ENCODE measurements at regions not wholly inside any gene's neighbourhood (a gene's known extent, or its start where the extent isn't known, plus 50 kb on each side); places are given as distances from the start of the nearest gene placed in this dataset.
"Not testable (repeated sequence)": the region's sequence is repeated elsewhere in the genome, so short reads cannot be mapped to it uniquely, and the experiment has no call there.

DNA sequence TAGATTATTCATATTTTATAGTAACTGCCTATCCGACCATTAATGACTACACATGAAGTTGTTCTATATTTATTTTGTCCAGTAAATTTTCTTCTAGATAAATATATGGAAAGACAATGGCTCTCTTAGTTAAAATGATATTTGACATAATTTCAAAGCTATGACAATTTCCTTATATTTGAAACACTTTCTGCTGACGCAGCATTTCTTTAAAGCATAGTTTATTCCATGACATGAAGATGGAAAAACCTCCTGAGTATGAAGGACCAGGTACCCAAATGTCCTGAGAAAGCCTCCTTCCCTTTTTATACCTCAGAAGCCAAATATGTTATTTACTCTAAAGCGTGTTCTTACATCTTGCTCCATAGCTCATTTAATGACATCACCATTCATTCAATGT, 831.6 kb downstream of the EFNB2 start:
- Mint-ChIP-seq H3K27ac (no peak overlapping the region), H3K36me3 (peaks cover 0 to 2% (median 0%) of the 10 kb centered on the region in 3 donors), H3K4me3 (no peak overlapping the region), H3K4me1 (no peaks in the 10 kb centered on the region), H3K27me3 (no peaks in the 10 kb centered on the region), H3K9me3 (peaks cover 0 to 13% (median 0%) of the 10 kb centered on the region in 9 donors)
- POLR2A ChIA-PET: no interaction called here
- ATAC-seq (no peak), DNase-seq (no peak)

DNA sequence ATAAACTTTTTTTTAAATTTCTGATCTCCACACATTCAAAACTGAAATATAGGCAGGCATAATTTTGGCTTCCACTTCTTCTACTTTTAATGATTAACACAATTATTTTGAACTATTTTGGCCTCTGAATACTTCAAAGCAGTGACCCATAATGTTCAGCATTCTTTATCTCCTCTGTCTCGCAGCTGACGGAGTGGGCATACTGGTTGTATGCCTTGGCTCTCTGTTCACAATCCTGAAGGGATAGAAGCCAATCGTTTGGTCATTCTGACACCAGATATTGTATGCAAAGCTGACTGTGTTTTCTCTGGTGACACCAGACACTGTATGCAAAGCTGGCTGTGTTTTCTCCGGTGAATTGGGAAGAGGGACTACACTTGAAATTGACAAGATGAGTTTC, 833.0 kb downstream of the EFNB2 start:
- DNase-seq (no peak), ATAC-seq (no peak)
- H3K4me1 Mint-ChIP-seq: peaks cover 0 to 2% (median 0%) of the 10 kb centered on the region in 4 donors
- H3K9me3 Mint-ChIP-seq: peaks cover 0 to 9% (median 0%) of the 10 kb centered on the region in 9 donors
- no peak overlapping the region for H3K27ac Mint-ChIP-seq
- H3K27me3 Mint-ChIP-seq: no peaks in the 10 kb centered on the region
- no peak overlapping the region for H3K4me3 Mint-ChIP-seq
- POLR2A ChIA-PET: no interaction called here
- peaks cover 0 to 2% (median 0%) of the 10 kb centered on the region in 3 donors for H3K36me3 Mint-ChIP-seq

DNA sequence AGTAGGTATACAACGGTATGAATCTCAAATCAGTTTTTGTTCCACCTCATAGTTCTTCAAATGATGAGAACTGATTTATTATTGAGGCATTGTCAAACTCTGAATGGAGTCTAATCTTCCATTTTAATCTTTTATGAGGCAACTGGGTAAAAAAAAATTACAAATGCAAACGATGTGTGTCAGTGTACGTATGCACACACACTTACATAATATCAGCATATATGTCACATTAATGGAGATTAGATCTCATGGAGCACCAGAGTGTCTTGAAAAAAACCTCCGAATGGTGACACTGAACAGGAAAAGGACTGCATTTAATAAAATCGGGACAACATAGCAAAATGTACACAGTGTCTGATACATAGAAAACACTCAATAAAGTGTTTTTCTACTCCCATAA, 842.7 kb downstream of the EFNB2 start:
- ATAC-seq: no peak
- no peak overlapping the region for H3K4me3 Mint-ChIP-seq
- DNase-seq: no peak
- no peak overlapping the region for H3K27ac Mint-ChIP-seq
- POLR2A ChIA-PET: no interaction called here
- no peaks in the 10 kb centered on the region for H3K27me3 Mint-ChIP-seq
- H3K4me1 Mint-ChIP-seq: no peaks in the 10 kb centered on the region
- peaks cover 0 to 16% (median 0%) of the 10 kb centered on the region in 9 donors for H3K9me3 Mint-ChIP-seq
- H3K36me3 Mint-ChIP-seq: no peaks in the 10 kb centered on the region

DNA sequence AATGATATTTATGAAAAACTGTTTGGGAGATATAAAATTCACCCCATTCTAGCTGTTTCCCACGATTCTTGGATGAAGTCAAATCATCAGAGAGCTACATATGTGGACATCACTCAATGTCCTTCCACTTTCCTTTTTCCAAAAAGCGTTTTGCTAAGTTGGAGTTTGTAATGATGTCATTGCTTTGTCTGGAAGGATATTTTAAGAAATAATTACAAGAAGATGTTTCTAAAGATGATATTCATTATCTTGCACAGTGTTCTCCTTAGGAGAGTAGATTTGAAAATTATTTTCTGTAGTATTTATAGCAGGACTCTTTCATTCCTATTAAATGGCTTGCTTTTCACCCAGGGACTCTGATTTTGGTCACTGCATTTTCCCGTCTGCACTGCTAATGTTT, 851.2 kb downstream of the EFNB2 start:
- no peak overlapping the region for H3K27ac Mint-ChIP-seq
- no peak for DNase-seq
- H3K27me3 Mint-ChIP-seq: no peaks in the 10 kb centered on the region
- no peaks in the 10 kb centered on the region for H3K4me1 Mint-ChIP-seq
- POLR2A ChIA-PET: no interaction called here
- ATAC-seq: no peak
- no peaks in the 10 kb centered on the region for H3K36me3 Mint-ChIP-seq
- H3K4me3 Mint-ChIP-seq: no peak overlapping the region
- peaks cover 0 to 4% (median 0%) of the 10 kb centered on the region in 9 donors for H3K9me3 Mint-ChIP-seq

DNA sequence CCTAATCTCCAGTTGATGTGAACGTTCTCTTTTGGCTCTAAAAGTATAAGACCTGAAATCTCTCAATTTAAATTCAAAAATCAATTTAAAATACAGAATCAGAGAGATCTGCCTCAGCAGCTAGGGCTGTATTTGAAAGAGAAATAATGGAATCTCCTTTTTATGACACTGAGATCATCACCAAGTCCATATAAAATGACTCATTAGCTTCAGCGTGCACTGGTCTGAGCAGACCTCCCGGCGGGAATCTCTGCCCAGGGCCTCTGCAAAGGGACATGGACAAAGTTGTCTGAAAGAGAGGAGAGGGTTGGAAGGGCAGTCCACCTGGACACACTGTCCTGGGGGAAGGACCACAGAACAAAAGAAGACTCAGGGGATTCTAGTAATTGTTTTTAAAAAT, 855.6 kb downstream of the EFNB2 start:
- ATAC-seq (no peak), DNase-seq (no peak)
- H3K4me3 Mint-ChIP-seq: no peak overlapping the region
- H3K27me3 Mint-ChIP-seq: no peaks in the 10 kb centered on the region
- H3K9me3 Mint-ChIP-seq: peaks cover 0 to 3% (median 0%) of the 10 kb centered on the region in 9 donors
- H3K36me3 Mint-ChIP-seq: no peaks in the 10 kb centered on the region
- H3K4me1 Mint-ChIP-seq: no peaks in the 10 kb centered on the region
- no peak overlapping the region for H3K27ac Mint-ChIP-seq
- POLR2A ChIA-PET: no interaction called here

DNA sequence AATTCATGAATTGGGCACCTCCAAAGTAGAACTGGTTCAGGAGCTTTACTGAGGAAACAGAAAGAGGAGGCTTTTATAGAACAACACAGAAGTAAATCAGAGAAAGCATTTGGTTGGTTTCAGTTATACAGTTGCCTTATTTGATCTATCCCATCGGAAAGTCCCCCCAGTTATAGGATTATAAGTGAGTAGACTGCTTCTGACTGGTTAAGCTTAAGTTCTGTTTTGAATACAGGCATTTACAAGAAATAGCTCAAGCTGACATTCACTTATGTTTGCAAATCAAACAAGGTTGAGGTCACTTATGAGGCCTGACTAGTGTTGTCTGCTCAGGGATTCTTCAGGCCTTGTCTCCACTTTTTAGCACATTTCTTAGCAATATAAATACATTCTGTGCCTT, 857.4 kb downstream of the EFNB2 start:
- Mint-ChIP-seq H3K9me3 (peaks cover 0 to 4% (median 0%) of the 10 kb centered on the region in 9 donors), H3K4me1 (no peaks in the 10 kb centered on the region), H3K4me3 (no peak overlapping the region), H3K36me3 (no peaks in the 10 kb centered on the region), H3K27ac (no peak overlapping the region), H3K27me3 (no peaks in the 10 kb centered on the region)
- POLR2A ChIA-PET: no interaction called here
- DNase-seq: no peak
- no peak for ATAC-seq

DNA sequence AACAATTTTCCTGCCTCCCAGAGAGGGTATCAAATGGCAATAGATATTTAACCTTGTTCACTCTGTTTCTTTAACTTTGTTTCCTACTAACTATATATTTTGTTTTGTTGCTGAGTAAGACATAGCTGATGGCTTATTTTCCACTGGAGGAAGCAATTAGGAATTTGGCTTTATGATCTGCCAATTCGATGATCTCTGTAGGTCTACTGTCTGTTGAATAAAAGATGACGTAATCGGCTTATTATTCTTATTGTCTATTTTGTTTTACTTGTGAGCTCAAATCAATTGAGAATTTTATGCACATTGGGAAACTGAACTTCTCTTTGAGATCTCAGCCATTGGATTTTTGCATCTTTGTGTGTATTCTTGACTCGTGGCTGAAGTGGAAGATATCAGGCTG, 862.6 kb downstream of the EFNB2 start:
- H3K27ac Mint-ChIP-seq: no peak overlapping the region
- peaks cover 0 to 12% (median 0%) of the 10 kb centered on the region in 9 donors for H3K9me3 Mint-ChIP-seq
- POLR2A ChIA-PET: no interaction called here
- no peaks in the 10 kb centered on the region for H3K4me1 Mint-ChIP-seq
- DNase-seq: no peak
- no peak overlapping the region for H3K4me3 Mint-ChIP-seq
- H3K36me3 Mint-ChIP-seq: no peaks in the 10 kb centered on the region
- no peaks in the 10 kb centered on the region for H3K27me3 Mint-ChIP-seq
- ATAC-seq: no peak

DNA sequence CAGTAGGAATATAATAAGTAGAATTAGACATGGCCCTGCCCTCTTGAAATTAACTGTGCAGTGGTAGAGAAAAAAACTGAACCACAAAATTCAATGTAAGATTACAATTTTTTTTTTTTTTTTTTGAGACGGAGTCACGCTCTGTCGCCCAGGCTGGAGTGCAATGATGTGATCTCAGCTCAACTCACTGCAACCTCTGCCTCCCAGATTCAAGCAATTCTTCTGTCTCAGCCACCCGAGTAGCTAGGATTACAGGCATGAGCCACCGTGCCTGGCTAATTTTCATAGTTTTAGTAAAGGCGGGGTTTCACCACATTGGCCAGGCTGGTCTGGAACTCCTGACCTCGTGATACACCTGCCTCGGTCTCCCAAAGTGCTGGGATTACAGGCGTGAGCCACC, 864.3 kb downstream of the EFNB2 start:
- H3K27ac Mint-ChIP-seq, H3K4me1 Mint-ChIP-seq, H3K4me3 Mint-ChIP-seq, DNase-seq, H3K9me3 Mint-ChIP-seq, H3K36me3 Mint-ChIP-seq, POLR2A ChIA-PET, H3K27me3 Mint-ChIP-seq, ATAC-seq: not testable (repeated sequence)

DNA sequence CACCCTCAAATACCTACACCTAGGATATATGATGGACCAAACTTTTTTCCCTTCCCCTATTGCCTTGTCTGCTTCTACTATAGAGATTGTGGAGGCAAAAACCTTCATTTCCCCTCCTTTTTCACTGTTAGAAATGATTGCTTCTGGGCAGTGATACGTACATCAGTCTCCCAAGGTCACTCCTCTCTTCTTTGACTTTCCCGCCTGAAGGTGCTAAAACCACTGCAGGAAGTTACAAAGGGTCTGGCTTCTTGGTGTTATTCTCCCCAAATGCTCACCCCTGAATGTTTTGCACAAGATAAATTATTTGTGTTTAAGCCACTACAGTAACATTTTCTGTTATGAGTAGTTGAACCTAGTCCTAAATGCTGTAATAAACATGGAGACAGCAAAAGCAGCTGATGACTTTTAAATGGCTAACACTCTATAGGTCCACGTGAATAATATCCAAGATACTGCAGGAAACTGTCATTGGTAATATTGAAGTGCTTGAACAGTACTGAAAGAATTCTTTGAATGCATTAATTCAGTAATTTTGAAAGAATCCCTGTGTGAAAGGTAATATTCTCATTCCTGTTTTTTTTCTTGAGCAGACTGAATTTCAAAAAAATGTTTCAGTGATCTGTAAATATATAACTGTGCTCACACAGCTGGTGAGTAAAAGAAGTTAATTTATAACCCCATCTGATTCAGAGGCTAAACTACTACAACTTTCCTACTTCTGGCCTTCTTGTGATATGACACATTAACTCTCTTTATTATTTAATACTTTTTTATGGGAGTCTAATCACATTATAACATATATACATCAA, 865.1 kb downstream of the EFNB2 start:
- H3K36me3 Mint-ChIP-seq: no peaks in the 10 kb centered on the region
- no peaks in the 10 kb centered on the region for H3K4me1 Mint-ChIP-seq
- H3K4me3 Mint-ChIP-seq: no peak overlapping the region
- DNase-seq (no peak), ATAC-seq (no peak)
- POLR2A ChIA-PET: no interaction called here
- peaks cover 0 to 9% (median 0%) of the 10 kb centered on the region in 9 donors for H3K9me3 Mint-ChIP-seq
- no peak overlapping the region for H3K27ac Mint-ChIP-seq
- H3K27me3 Mint-ChIP-seq: no peaks in the 10 kb centered on the region

DNA sequence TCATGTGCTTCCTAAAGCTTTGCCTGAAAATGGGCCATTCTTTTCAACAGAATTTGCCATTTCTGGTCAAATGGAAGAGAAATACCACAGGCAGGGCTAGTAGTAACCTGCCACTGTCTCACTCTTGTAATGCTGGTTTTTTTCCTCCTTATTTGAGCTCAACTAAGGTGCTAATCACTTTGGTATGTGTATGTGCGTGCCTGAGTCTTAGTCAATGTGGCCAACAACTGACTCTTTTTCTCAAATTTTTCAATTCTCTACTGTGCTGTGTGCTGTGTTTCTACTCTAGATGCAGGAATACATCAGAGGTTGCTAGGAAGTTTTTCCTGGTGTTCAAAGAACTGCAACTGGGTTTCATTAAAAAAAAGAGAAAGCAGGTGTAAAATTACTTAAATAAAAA, 870.2 kb downstream of the EFNB2 start:
- H3K27me3 Mint-ChIP-seq: no peaks in the 10 kb centered on the region
- H3K4me1 Mint-ChIP-seq: no peaks in the 10 kb centered on the region
- ATAC-seq: no peak
- no peak overlapping the region for H3K27ac Mint-ChIP-seq
- H3K9me3 Mint-ChIP-seq: no peaks in the 10 kb centered on the region
- H3K36me3 Mint-ChIP-seq: no peaks in the 10 kb centered on the region
- POLR2A ChIA-PET: no interaction called here
- DNase-seq: no peak
- H3K4me3 Mint-ChIP-seq: no peak overlapping the region

DNA sequence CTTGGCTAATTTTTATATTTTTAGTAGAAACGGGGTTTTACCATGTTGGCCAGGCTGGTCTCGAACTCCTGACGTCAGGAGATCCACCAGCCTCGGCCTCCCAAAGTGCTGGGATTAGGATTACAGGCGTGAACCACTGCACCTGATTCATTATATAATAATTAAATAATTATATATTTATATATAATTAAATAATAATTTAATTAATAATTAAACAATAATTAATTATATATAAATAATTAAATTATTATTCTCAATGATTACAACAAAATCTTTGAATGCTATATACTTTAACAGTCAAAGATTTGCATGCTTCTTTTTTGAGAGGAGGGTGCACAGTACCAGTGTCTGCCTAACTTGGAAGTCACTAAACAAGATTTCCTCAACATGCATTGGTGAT, 872.3 kb downstream of the EFNB2 start:
- Mint-ChIP-seq H3K36me3 (no peaks in the 10 kb centered on the region), H3K27me3 (no peaks in the 10 kb centered on the region), H3K4me3 (no peak overlapping the region), H3K9me3 (no peaks in the 10 kb centered on the region), H3K27ac (no peak overlapping the region), H3K4me1 (no peaks in the 10 kb centered on the region)
- POLR2A ChIA-PET: no interaction called here
- DNase-seq (no peak), ATAC-seq (no peak)

DNA sequence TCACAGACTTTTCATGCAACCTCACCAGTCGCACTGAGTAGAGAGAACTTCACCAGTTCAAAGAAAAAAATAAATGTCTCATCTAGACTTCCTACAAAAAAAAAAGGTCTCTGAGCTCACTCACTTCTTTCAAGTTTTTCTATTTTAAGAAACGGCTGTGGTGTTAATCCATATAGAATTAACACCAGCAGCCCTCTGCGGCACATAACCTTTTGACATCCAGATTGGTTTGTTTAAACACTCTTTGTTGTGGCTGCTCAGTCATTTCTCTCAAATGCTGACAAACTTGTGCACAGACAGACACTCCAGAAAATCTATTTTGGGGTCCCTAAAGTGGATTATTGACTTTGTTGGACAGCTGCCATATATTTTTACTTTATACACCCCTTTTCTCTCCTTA, 874.9 kb downstream of the EFNB2 start:
- Mint-ChIP-seq H3K36me3 (no peaks in the 10 kb centered on the region), H3K4me1 (no peaks in the 10 kb centered on the region), H3K27ac (no peak overlapping the region), H3K4me3 (no peak overlapping the region), H3K27me3 (no peaks in the 10 kb centered on the region), H3K9me3 (no peaks in the 10 kb centered on the region)
- ATAC-seq (no peak), DNase-seq (no peak)
- POLR2A ChIA-PET: no interaction called here

DNA sequence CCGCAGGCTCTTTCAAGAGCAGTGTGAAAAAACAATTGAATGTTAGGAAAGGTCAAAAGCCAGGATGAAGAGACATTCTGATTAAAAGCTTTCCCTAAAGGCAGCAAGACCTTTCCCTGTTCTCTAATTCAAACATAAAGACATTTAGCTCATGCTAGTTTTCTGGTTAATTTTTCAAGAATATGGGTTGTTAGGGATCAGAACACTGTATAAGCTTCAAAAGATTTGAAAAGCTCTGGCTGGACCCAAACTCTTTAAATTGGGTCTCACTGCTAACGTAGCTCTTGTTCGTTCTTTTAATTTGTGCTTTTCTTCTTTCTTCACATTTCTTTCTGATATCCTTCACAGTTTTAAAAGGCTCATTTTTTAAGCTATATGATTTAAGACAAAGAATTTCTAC, 877.0 kb downstream of the EFNB2 start:
- H3K4me1 Mint-ChIP-seq: no peaks in the 10 kb centered on the region
- H3K9me3 Mint-ChIP-seq: no peaks in the 10 kb centered on the region
- DNase-seq (no peak), ATAC-seq (no peak)
- H3K27ac Mint-ChIP-seq: no peak overlapping the region
- no peaks in the 10 kb centered on the region for H3K27me3 Mint-ChIP-seq
- POLR2A ChIA-PET: no interaction called here
- H3K4me3 Mint-ChIP-seq: no peak overlapping the region
- H3K36me3 Mint-ChIP-seq: no peaks in the 10 kb centered on the region

DNA sequence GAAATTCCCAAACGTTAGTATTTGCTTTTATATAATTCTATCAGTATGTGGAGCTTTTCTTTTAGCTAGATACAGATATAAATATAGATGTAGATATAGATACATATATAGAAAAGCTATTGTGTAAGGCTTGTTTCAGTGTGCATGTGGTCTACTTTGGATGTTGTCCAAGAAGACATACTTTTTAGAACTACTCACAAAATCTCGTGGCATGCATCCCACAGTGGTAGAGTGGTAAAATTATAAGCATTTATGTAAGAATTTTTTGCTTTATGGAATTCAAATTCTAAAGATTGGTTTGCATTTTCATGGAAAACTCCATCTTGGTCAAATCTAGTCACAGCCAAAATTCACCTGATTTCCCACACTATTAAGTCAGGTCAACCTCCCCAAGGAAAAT, 880.4 kb downstream of the EFNB2 start:
- Mint-ChIP-seq H3K4me1 (no peaks in the 10 kb centered on the region), H3K36me3 (no peaks in the 10 kb centered on the region), H3K4me3 (no peak overlapping the region), H3K27ac (no peak overlapping the region), H3K9me3 (peaks cover 0 to 18% (median 2%) of the 10 kb centered on the region in 9 donors), H3K27me3 (no peaks in the 10 kb centered on the region)
- ATAC-seq: no peak
- POLR2A ChIA-PET: no interaction called here
- no peak for DNase-seq

All from naive thymus-derived CD8-positive, alpha-beta T cell (primary cell).